HT-29 (cell line): ENCODE measurements at regions not wholly inside any gene's neighbourhood (a gene's known extent, or its start where the extent isn't known, plus 50 kb on each side); places are given as distances from the start of the nearest gene placed in this dataset.

ENCODE experiments used
- DNase-seq: peaks from one replicate; pipeline ENCODE4 v3.0.0-alpha.2; 2015; ENCODE audit warnings: low spot score

- DNase-seq: no peak
Observed at GRCh38 chr16:82242201-82242600, 72.2 kb upstream of the MPHOSPH6 start.

DNA sequence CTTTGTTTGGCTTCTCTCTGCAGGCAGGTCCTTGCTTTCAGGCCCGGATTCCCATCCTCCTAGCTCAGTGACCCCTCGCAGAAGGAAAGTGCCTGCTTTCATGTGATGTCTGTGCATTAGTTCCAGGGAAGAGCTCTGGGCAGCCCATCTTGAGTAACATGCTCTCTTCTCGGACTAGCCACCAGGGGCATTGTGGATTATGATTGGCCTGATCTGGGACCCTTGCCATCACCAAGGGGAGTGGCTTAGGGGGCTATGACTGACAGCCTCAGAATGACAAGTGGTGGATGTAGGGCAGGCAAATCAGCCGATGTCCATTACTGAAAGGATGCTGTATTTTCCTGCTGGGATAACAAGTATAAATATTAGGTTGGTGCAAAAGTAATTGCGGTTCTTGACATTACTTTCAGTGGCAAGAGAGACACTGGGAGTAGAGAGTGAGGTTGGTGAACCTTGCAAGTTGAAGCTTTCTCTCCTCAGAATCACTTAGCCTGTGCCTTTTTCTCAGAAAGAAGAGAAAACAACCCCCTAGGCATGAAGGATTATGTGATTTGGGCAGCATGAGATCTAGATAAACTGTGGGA, 71.5 kb upstream of the MPHOSPH6 start:
- no peak for DNase-seq

DNA sequence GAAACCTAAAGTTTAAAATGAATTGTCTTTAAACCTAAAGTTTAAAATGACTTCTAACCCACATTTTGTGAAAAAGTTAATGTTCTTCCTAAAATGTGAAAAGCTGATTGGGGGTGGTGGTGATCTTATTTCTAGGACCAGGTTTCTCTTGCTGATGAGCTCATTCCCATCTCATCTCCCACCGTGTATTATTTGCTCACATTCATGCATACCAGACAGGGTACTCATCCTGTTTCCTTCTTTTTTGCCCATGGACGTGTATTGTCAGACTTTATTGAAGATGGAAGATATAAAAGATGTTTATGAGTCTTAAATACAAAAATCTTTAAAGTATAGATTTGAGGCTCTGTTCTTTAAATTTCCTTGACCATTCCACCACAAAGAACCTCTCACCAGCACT, 70.1 kb upstream of the MPHOSPH6 start:
- no peak for DNase-seq

GRCh38 chr16:82236875-82237274, 66.9 kb upstream of the MPHOSPH6 start:
- DNase-seq: no peak

GRCh38 chr16:82236415-82236814, 66.4 kb upstream of the MPHOSPH6 start:
- no peak for DNase-seq

GRCh38 chr16:82232806-82233205, 62.8 kb upstream of the MPHOSPH6 start:
- DNase-seq: no peak

DNA sequence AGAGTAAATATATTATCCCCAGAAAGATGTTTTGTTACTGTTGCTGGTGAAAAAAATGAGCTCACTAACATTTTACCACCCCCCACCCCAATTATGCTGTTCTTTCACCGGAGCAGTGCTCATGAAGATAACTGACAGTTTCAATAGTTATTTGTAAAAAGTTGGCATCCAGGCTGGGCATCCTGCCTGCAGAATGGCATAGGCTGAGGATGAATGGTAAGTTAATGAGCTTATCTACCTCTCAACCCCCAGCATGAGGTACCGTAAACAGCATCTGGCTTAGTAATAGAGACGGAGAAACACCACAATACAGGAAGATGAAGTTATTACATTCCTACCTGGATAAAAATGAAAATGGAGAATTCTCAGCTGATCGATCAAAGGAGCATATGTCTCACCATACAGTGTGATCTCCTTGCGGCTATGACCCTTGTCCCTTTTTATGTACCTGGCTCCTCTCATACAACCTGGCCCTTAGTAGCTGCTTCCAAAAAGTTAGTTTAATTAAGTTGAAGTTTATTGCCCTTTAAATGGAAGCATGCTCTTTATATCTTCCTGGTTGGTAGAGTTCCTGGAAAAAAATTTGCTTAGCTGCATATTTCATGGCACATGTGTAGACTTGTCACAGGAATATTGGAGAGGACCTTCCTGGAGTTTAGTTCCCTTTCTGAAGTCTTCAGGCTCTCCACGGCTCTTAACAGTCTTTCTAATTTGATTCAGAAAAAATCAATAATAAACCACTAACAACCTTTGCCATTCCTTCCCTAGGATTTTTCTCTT, 61.2 kb upstream of the MPHOSPH6 start:
- DNase-seq: no peak

GRCh38 chr16:82229800-82230619, 60.0 kb upstream of the MPHOSPH6 start:
- peak; percentile 91 for DNase-seq

- no peak for DNase-seq
Observed at GRCh38 chr16:82226327-82226726, 56.3 kb upstream of the MPHOSPH6 start.

DNA sequence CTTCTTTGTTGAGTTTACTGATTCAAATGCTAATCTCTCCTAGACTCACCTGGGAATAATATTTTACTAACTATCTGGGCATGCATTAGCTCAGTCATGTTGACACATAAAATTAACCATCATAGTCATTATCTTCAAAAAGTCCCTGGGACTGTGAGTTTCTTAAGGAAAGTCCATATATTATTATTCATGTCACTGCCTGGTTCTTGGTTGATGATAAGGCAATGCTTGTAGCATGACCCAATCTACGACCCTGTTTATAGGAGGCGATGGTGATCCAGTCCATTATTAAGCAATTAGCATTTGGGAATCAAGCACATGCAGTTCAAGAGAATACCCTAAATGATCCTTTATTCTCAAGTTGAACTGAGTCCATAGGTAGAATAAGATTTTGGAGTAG, 54.8 kb upstream of the MPHOSPH6 start:
- DNase-seq: no peak

GRCh38 chr16:82220541-82220940, 50.5 kb upstream of the MPHOSPH6 start:
- no peak for DNase-seq
